ENCODE measurements at regions not wholly inside any gene's neighbourhood (a gene's known extent, or its start where the extent isn't known, plus 50 kb on each side); places are given as distances from the start of the nearest gene placed in this dataset.

DNA sequence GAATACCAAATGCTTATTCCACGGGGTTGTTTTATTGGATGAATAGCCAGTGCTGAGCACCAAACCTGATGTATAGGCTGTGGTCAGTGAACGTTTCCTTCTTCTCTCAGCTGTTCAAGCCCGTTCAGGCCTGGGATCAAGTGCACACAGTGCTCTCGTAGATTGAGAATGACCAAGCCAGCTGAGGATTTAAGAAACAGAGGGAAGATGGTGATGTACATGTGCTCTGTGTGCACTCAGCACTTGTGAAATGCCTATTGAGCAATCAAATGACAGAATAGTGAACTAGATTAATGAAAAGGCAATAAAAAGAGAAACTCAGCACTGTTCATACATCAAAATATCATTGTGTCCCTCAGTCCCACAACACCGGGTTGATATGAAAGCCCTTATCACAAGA is 302.5 kb downstream of the BMPER start:
- TF ChIP-seq, protein P1, sequence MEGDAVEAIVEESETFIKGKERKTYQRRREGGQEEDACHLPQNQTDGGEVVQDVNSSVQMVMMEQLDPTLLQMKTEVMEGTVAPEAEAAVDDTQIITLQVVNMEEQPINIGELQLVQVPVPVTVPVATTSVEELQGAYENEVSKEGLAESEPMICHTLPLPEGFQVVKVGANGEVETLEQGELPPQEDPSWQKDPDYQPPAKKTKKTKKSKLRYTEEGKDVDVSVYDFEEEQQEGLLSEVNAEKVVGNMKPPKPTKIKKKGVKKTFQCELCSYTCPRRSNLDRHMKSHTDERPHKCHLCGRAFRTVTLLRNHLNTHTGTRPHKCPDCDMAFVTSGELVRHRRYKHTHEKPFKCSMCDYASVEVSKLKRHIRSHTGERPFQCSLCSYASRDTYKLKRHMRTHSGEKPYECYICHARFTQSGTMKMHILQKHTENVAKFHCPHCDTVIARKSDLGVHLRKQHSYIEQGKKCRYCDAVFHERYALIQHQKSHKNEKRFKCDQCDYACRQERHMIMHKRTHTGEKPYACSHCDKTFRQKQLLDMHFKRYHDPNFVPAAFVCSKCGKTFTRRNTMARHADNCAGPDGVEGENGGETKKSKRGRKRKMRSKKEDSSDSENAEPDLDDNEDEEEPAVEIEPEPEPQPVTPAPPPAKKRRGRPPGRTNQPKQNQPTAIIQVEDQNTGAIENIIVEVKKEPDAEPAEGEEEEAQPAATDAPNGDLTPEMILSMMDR (IDR thresholded peaks at IDR 0.05): no peak
- TF ChIP-seq POLR2A (IDR thresholded peaks at IDR 0.05): no peak

Measured in testis (tissue), 2 donors.